ENCODE measurements at regions not wholly inside any gene's neighbourhood (a gene's known extent, or its start where the extent isn't known, plus 50 kb on each side); places are given as distances from the start of the nearest gene placed in this dataset.

- DNase-seq: no peak
- Histone ChIP-seq H3K36me3 (ENCODE audit: control insufficient read depth, insufficient read depth, low read length) (no peaks in the 10 kb centered on the region), H3K9me3 (ENCODE audit: control insufficient read depth, low read depth, low read length) (no peaks in the 10 kb centered on the region), H3K27ac (ENCODE audit: low read length) (no peak overlapping the region), H3K27me3 (ENCODE audit: control insufficient read depth, insufficient read depth, low read length) (no peaks in the 10 kb centered on the region), H3K4me3 (ENCODE audit: low read length) (no peak overlapping the region), H3K4me1 (ENCODE audit: control insufficient read depth, insufficient read depth, low read length) (no peaks in the 10 kb centered on the region)
- no CpG with 5 or more reads among the region's 5 CpGs for WGBS (ENCODE audit: insufficient coverage, low lambda C conversion rate)
Observed at GRCh38 chr3:64393193-64393592, 167.9 kb upstream of the PRICKLE2 start.

- Histone ChIP-seq H3K27me3 (ENCODE audit: control insufficient read depth, insufficient read depth, low read length) (no peaks in the 10 kb centered on the region), H3K4me1 (ENCODE audit: control insufficient read depth, insufficient read depth, low read length) (no peaks in the 10 kb centered on the region), H3K36me3 (ENCODE audit: control insufficient read depth, insufficient read depth, low read length) (no peaks in the 10 kb centered on the region), H3K27ac (ENCODE audit: low read length) (no peak overlapping the region), H3K4me3 (ENCODE audit: low read length) (no peak overlapping the region), H3K9me3 (ENCODE audit: control insufficient read depth, low read depth, low read length) (no peaks in the 10 kb centered on the region)
- 100% methylated on average over 1 of the region's 6 CpGs for WGBS (ENCODE audit: insufficient coverage, low lambda C conversion rate)
- DNase-seq: no peak
Observed at GRCh38 chr3:64392001-64392400, 166.7 kb upstream of the PRICKLE2 start.

GRCh38 chr3:64390893-64391292 is 165.6 kb upstream of the PRICKLE2 start:
- Histone ChIP-seq H3K27me3 (ENCODE audit: control insufficient read depth, insufficient read depth, low read length) (no peaks in the 10 kb centered on the region), H3K27ac (ENCODE audit: low read length) (no peak overlapping the region), H3K36me3 (ENCODE audit: control insufficient read depth, insufficient read depth, low read length) (no peaks in the 10 kb centered on the region), H3K4me3 (ENCODE audit: low read length) (no peak overlapping the region), H3K9me3 (ENCODE audit: control insufficient read depth, low read depth, low read length) (no peaks in the 10 kb centered on the region), H3K4me1 (ENCODE audit: control insufficient read depth, insufficient read depth, low read length) (no peaks in the 10 kb centered on the region)
- DNase-seq: no peak

GRCh38 chr3:64388886-64389285 is 163.6 kb upstream of the PRICKLE2 start:
- H3K4me1 ChIP-seq (ENCODE audit: control insufficient read depth, insufficient read depth, low read length): no peaks in the 10 kb centered on the region
- H3K27me3 ChIP-seq (ENCODE audit: control insufficient read depth, insufficient read depth, low read length): no peaks in the 10 kb centered on the region
- no peak overlapping the region for H3K4me3 ChIP-seq (ENCODE audit: low read length)
- no peaks in the 10 kb centered on the region for H3K9me3 ChIP-seq (ENCODE audit: control insufficient read depth, low read depth, low read length)
- H3K27ac ChIP-seq (ENCODE audit: low read length): no peak overlapping the region
- WGBS (ENCODE audit: insufficient coverage, low lambda C conversion rate): no CpG with 5 or more reads among the region's 4 CpGs
- no peaks in the 10 kb centered on the region for H3K36me3 ChIP-seq (ENCODE audit: control insufficient read depth, insufficient read depth, low read length)
- DNase-seq: no peak

- H3K9me3 ChIP-seq (ENCODE audit: control insufficient read depth, low read depth, low read length): no peaks in the 10 kb centered on the region
- H3K36me3 ChIP-seq (ENCODE audit: control insufficient read depth, insufficient read depth, low read length): no peaks in the 10 kb centered on the region
- no peak overlapping the region for H3K4me3 ChIP-seq (ENCODE audit: low read length)
- no peak for DNase-seq
- WGBS (ENCODE audit: insufficient coverage, low lambda C conversion rate): 87% methylated on average over 4 of the region's 4 CpGs
- H3K27ac ChIP-seq (ENCODE audit: low read length): no peak overlapping the region
- no peaks in the 10 kb centered on the region for H3K4me1 ChIP-seq (ENCODE audit: control insufficient read depth, insufficient read depth, low read length)
- H3K27me3 ChIP-seq (ENCODE audit: control insufficient read depth, insufficient read depth, low read length): no peaks in the 10 kb centered on the region
Observed at GRCh38 chr3:64387688-64388087, 162.4 kb upstream of the PRICKLE2 start.

- DNase-seq: no peak
- no peaks in the 10 kb centered on the region for H3K36me3 ChIP-seq (ENCODE audit: control insufficient read depth, insufficient read depth, low read length)
Observed at GRCh38 chr3:64385277-64385676, 160.0 kb upstream of the PRICKLE2 start.

GRCh38 chr3:64384561-64384960 is 159.3 kb upstream of the PRICKLE2 start:
- Histone ChIP-seq H3K36me3 (ENCODE audit: control insufficient read depth, insufficient read depth, low read length) (no peaks in the 10 kb centered on the region), H3K4me1 (ENCODE audit: control insufficient read depth, insufficient read depth, low read length) (no peaks in the 10 kb centered on the region), H3K9me3 (ENCODE audit: control insufficient read depth, low read depth, low read length) (no peaks in the 10 kb centered on the region), H3K27ac (ENCODE audit: low read length) (no peak overlapping the region), H3K27me3 (ENCODE audit: control insufficient read depth, insufficient read depth, low read length) (no peaks in the 10 kb centered on the region), H3K4me3 (ENCODE audit: low read length) (no peak overlapping the region)
- DNase-seq: no peak
- no CpG with 5 or more reads among the region's 3 CpGs for WGBS (ENCODE audit: insufficient coverage, low lambda C conversion rate)

More at GRCh38 chr3:64385277-64385676, 160.0 kb upstream of the PRICKLE2 start:
- WGBS (ENCODE audit: insufficient coverage, low lambda C conversion rate): no CpG with 5 or more reads among the region's 5 CpGs
- Histone ChIP-seq H3K27ac (ENCODE audit: low read length) (no peak overlapping the region), H3K4me3 (ENCODE audit: low read length) (no peak overlapping the region), H3K4me1 (ENCODE audit: control insufficient read depth, insufficient read depth, low read length) (no peaks in the 10 kb centered on the region), H3K9me3 (ENCODE audit: control insufficient read depth, low read depth, low read length) (no peaks in the 10 kb centered on the region), H3K27me3 (ENCODE audit: control insufficient read depth, insufficient read depth, low read length) (no peaks in the 10 kb centered on the region)

- H3K4me1 ChIP-seq (ENCODE audit: control insufficient read depth, insufficient read depth, low read length): no peaks in the 10 kb centered on the region
- H3K36me3 ChIP-seq (ENCODE audit: control insufficient read depth, insufficient read depth, low read length): no peaks in the 10 kb centered on the region
- no peaks in the 10 kb centered on the region for H3K9me3 ChIP-seq (ENCODE audit: control insufficient read depth, low read depth, low read length)
- 40% methylated on average over 1 of the region's 2 CpGs for WGBS (ENCODE audit: insufficient coverage, low lambda C conversion rate)
- no peak overlapping the region for H3K4me3 ChIP-seq (ENCODE audit: low read length)
- no peaks in the 10 kb centered on the region for H3K27me3 ChIP-seq (ENCODE audit: control insufficient read depth, insufficient read depth, low read length)
- no peak for DNase-seq
- H3K27ac ChIP-seq (ENCODE audit: low read length): no peak overlapping the region
Observed at GRCh38 chr3:64382153-64382552, 156.9 kb upstream of the PRICKLE2 start.

GRCh38 chr3:64381367-64381766 is 156.1 kb upstream of the PRICKLE2 start:
- Histone ChIP-seq H3K27me3 (ENCODE audit: control insufficient read depth, insufficient read depth, low read length) (no peaks in the 10 kb centered on the region), H3K27ac (ENCODE audit: low read length) (no peak overlapping the region), H3K9me3 (ENCODE audit: control insufficient read depth, low read depth, low read length) (no peaks in the 10 kb centered on the region), H3K36me3 (ENCODE audit: control insufficient read depth, insufficient read depth, low read length) (no peaks in the 10 kb centered on the region), H3K4me3 (ENCODE audit: low read length) (no peak overlapping the region), H3K4me1 (ENCODE audit: control insufficient read depth, insufficient read depth, low read length) (no peaks in the 10 kb centered on the region)
- DNase-seq: no peak
- no CpG with 5 or more reads among the region's 4 CpGs for WGBS (ENCODE audit: insufficient coverage, low lambda C conversion rate)

GRCh38 chr3:64380546-64380945 is 155.3 kb upstream of the PRICKLE2 start:
- no CpG with 5 or more reads among the region's 1 CpG for WGBS (ENCODE audit: insufficient coverage, low lambda C conversion rate)
- peaks cover 5% of the 10 kb centered on the region for H3K9me3 ChIP-seq (ENCODE audit: control insufficient read depth, low read depth, low read length)

GRCh38 chr3:64379221-64379620 is 154.0 kb upstream of the PRICKLE2 start:
- Histone ChIP-seq H3K9me3 (ENCODE audit: control insufficient read depth, low read depth, low read length) (peaks cover 8% of the 10 kb centered on the region), H3K27ac (ENCODE audit: low read length) (no peak overlapping the region), H3K36me3 (ENCODE audit: control insufficient read depth, insufficient read depth, low read length) (no peaks in the 10 kb centered on the region), H3K27me3 (ENCODE audit: control insufficient read depth, insufficient read depth, low read length) (no peaks in the 10 kb centered on the region), H3K4me3 (ENCODE audit: low read length) (no peak overlapping the region), H3K4me1 (ENCODE audit: control insufficient read depth, insufficient read depth, low read length) (no peaks in the 10 kb centered on the region)
- 83% methylated on average over 1 of the region's 5 CpGs for WGBS (ENCODE audit: insufficient coverage, low lambda C conversion rate)
- DNase-seq: no peak

More at GRCh38 chr3:64380546-64380945, 155.3 kb upstream of the PRICKLE2 start:
- Histone ChIP-seq H3K27me3 (ENCODE audit: control insufficient read depth, insufficient read depth, low read length) (no peaks in the 10 kb centered on the region), H3K4me1 (ENCODE audit: control insufficient read depth, insufficient read depth, low read length) (no peaks in the 10 kb centered on the region), H3K36me3 (ENCODE audit: control insufficient read depth, insufficient read depth, low read length) (no peaks in the 10 kb centered on the region), H3K27ac (ENCODE audit: low read length) (no peak overlapping the region), H3K4me3 (ENCODE audit: low read length) (no peak overlapping the region)
- no peak for DNase-seq

Data from large intestine (tissue), 3 donors.